ACC112 (cell line): ENCODE measurements at regions not wholly inside any gene's neighbourhood (a gene's known extent, or its start where the extent isn't known, plus 50 kb on each side); places are given as distances from the start of the nearest gene placed in this dataset.
"Not testable (repeated sequence)": the region's sequence is repeated elsewhere in the genome, so short reads cannot be mapped to it uniquely, and the experiment has no call there.

ENCODE experiments used
- H2AFZ ChIP-seq: fragments of 200-600 bp; sonication (generic); one replicate; pipeline ENCODE4 v1.6.0; 2017; ENCODE audit warnings: antibody characterized with exemption, low read length; ENCODE audit not compliant: unreplicated experiment
- H3K27ac ChIP-seq: fragments of 200-600 bp; sonication (generic); 2 replicates; pipeline ENCODE4 v1.5.1; 2014; ENCODE audit warnings: low read depth, mild to moderate bottlenecking, antibody characterized with exemption, low read length, moderate library complexity
- H3K27me3 ChIP-seq: fragments of 200-600 bp; sonication (generic); 2 replicates; pipeline ENCODE4 v1.6.1; 2014; ENCODE audit warnings: mild to moderate bottlenecking, antibody characterized with exemption, low read length, moderate library complexity, mixed read lengths; ENCODE audit not compliant: insufficient read depth
- H3K36me3 ChIP-seq: fragments of 200-600 bp; sonication (generic); 2 replicates; pipeline ENCODE4 v1.6.1; 2016; ENCODE audit warnings: mild to moderate bottlenecking, antibody characterized with exemption, low read length, moderate library complexity, mixed read lengths; ENCODE audit not compliant: insufficient read depth
- H3K4me1 ChIP-seq: fragments of 200-600 bp; sonication (generic); one replicate; pipeline ENCODE4 v1.6.1; 2016; ENCODE audit warnings: low read length, mixed read lengths; ENCODE audit not compliant: insufficient read depth, unreplicated experiment, control insufficient read depth
- H3K4me3 ChIP-seq: fragments of 200-600 bp; sonication (generic); 2 replicates; pipeline ENCODE4 v1.5.1; 2014; ENCODE audit warnings: mild to moderate bottlenecking, low read depth, low read length
- H3K79me2 ChIP-seq: fragments of 200-600 bp; sonication (generic); one replicate; pipeline ENCODE4 v1.6.0; 2016; ENCODE audit warnings: low read length; ENCODE audit not compliant: control insufficient read depth, unreplicated experiment, insufficient read depth

GRCh38 chr5:157936776-157937501, 78.0 kb upstream of the CLINT1 start:
- H3K27me3 ChIP-seq, H3K4me1 ChIP-seq, H2AFZ ChIP-seq, H3K79me2 ChIP-seq, H3K36me3 ChIP-seq, H3K4me3 ChIP-seq, H3K27ac ChIP-seq: not testable (repeated sequence)

DNA sequence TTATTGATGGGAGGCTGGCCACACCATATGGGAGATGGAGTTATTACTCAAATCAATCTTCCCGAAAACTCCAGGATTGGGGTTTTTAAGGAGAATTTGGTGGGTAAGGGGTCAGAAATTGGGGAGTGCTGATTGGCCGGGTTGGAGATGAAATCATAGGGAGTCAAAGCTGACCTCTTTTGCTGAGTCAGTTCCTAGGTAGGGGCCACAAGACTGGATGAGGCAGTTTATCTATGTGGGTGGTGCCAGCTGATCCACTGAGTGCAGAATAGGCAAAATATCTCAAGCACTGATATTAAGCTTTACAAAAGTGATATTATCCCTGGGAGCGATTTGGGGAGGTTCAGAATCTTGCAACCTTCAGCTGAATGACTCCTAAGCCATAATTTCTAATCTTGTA, 75.7 kb upstream of the CLINT1 start:
- H3K27me3 ChIP-seq, result no peaks in the 10 kb centered on the region
- H3K27ac ChIP-seq, result no peak overlapping the region
- H3K79me2 ChIP-seq, result no peaks in the 10 kb centered on the region
- H3K36me3 ChIP-seq, result no peaks in the 10 kb centered on the region
- H3K4me3 ChIP-seq, result no peak overlapping the region
- no peak overlapping the region for H2AFZ ChIP-seq
- no peaks in the 10 kb centered on the region for H3K4me1 ChIP-seq

DNA sequence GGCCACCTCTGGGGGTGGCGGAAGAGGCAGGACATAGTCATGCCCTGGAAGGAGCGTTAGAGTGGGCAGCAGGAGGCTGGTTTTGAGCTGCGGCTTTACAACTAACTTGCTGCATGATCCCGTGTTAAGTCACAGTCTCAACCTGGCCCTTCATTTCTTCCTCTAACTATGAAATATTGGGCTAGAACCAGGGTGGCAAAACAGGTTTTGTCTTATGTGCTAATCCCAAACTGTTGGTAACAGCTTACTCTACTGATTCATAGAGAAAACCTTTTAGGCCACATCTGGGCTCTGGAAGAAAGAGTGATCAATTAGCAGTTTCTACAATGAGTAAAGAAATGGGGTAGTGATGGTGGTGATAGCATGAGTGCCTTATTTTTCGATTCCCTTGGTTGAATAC, 74.1 kb upstream of the CLINT1 start:
- Histone ChIP-seq H3K36me3 (no peaks in the 10 kb centered on the region), H2AFZ (no peak overlapping the region)

DNA sequence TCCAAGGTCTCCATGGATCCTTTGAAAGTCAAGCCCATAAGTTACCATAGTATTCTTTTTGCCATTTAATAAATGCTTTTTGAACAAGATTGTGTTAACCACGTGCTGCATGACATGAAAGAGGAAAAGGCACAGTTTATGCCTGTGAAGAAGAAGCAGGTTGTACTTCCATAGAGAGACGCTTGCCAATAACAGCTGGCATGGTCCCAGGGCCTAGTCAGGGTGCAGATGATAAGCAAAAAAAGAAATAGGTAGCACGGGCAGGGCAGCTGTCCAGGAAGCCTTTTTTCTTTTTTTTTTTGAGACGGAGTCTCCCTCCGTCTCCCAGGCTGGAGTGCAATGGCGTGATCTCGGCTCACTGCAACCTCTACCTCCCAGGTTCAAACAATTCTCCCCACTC, 71.8 kb upstream of the CLINT1 start:
- H3K4me3 ChIP-seq, result no peak overlapping the region
- H2AFZ ChIP-seq, result no peak overlapping the region
- H3K27me3 ChIP-seq, result no peaks in the 10 kb centered on the region
- H3K4me1 ChIP-seq, result no peaks in the 10 kb centered on the region
- H3K27ac ChIP-seq, result no peak overlapping the region
- no peaks in the 10 kb centered on the region for H3K79me2 ChIP-seq
- no peaks in the 10 kb centered on the region for H3K36me3 ChIP-seq

More for the DNA sequence above, 74.1 kb upstream of the CLINT1 start:
- Histone ChIP-seq H3K27me3 (no peaks in the 10 kb centered on the region), H3K27ac (no peak overlapping the region), H3K4me1 (no peaks in the 10 kb centered on the region), H3K79me2 (no peaks in the 10 kb centered on the region), H3K4me3 (no peak overlapping the region)

DNA sequence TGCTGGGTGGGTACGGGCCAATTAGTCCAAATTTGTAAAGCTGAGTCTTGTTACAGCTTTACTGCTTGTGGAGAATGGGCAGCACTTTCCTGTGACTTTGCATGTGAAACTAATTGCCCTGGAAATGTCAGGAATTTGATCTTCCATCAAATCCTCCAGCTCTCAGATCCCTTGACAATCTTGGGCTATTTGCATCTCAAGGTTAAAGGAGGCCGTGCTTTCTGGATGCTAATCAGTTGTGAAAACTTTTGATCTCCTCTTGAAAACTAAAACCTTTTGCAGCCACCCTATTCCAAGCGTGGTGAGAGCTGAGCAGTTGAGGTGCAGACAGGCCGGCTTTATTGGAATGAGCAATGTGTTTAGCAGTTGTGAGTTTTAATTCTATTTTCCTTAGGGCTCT, 68.0 kb upstream of the CLINT1 start:
- H3K27ac ChIP-seq, result no peak overlapping the region

GRCh38 chr5:157925786-157926671, 67.1 kb upstream of the CLINT1 start:
- peaks cover 3% of the 10 kb centered on the region for H3K4me1 ChIP-seq
- H3K27ac ChIP-seq, result no peak overlapping the region
- no peaks in the 10 kb centered on the region for H3K27me3 ChIP-seq
- H3K79me2 ChIP-seq, result no peaks in the 10 kb centered on the region
- H3K36me3 ChIP-seq, result no peaks in the 10 kb centered on the region
- H2AFZ ChIP-seq, result no peak overlapping the region
- H3K4me3 ChIP-seq, result no peak overlapping the region

More for the DNA sequence above, 68.0 kb upstream of the CLINT1 start:
- Histone ChIP-seq H3K4me3 (no peak overlapping the region), H3K4me1 (peaks cover 3% of the 10 kb centered on the region), H3K36me3 (no peaks in the 10 kb centered on the region), H3K79me2 (no peaks in the 10 kb centered on the region), H2AFZ (no peak overlapping the region), H3K27me3 (no peaks in the 10 kb centered on the region)

DNA sequence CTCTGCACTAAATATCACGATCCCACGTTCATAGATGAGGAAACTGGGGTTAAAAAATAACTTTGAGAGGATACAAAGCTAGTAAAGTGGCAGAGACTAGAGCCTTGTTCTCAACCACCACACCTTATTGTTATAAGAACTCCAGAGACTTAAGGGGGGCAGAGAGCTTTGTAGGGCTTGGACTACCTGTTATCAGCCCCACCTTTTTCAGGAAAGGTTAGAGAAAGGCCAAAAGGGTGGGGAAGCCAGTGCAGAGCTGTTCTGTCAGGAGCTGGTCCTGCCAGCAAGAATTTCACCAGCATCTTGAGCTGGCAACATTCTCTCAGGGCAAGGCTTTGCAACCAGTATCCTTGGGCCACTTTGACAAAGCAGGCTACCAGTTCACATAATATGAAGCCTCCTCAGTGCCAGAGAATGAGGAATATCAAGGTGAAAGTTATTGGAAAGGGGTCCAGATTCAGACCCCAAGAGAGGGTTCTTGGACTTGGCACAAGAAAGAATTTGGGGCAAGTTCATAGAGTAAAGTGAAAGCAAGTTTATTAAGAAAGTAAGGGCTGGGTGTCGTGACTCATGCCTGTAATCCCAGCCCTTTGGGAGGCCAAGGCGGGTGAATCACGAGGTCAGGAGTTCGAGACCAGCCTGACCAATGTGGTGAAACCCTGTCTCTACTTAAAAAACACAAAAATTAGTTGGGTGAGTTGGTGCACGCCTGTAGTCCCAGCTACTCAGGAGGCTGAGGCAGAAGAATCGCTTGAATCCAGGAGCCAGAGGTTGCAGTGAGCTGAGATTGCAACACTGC, 66.2 kb upstream of the CLINT1 start:
- Histone ChIP-seq H3K79me2 (no peaks in the 10 kb centered on the region), H3K36me3 (no peaks in the 10 kb centered on the region), H3K27ac (no peak overlapping the region), H2AFZ (no peak overlapping the region), H3K4me1 (peaks cover 3% of the 10 kb centered on the region), H3K27me3 (no peaks in the 10 kb centered on the region), H3K4me3 (no peak overlapping the region)

DNA sequence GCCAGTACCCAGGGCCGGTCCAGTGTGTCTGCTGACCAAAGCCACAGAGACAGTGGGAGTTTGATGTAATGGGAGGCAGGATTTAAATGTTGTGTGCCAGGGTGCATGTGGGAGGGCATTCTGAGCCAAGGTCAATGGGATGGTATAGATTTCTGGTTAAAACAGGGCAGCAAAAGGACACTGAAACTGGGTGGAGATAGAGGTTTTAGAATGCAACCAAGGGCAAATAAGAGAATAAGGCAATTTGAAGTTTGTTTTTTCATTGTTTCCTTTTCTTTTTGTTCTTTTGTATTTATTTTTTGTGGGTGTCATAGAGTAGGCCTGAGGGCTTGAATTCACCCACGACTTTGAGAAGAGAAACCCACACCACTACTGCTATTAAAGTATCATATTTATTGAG, 65.5 kb upstream of the CLINT1 start:
- no peaks in the 10 kb centered on the region for H3K36me3 ChIP-seq
- H2AFZ ChIP-seq, result no peak overlapping the region
- no peaks in the 10 kb centered on the region for H3K79me2 ChIP-seq
- no peak overlapping the region for H3K27ac ChIP-seq
- no peak overlapping the region for H3K4me3 ChIP-seq
- H3K27me3 ChIP-seq, result no peaks in the 10 kb centered on the region
- H3K4me1 ChIP-seq, result peaks cover 3% of the 10 kb centered on the region

DNA sequence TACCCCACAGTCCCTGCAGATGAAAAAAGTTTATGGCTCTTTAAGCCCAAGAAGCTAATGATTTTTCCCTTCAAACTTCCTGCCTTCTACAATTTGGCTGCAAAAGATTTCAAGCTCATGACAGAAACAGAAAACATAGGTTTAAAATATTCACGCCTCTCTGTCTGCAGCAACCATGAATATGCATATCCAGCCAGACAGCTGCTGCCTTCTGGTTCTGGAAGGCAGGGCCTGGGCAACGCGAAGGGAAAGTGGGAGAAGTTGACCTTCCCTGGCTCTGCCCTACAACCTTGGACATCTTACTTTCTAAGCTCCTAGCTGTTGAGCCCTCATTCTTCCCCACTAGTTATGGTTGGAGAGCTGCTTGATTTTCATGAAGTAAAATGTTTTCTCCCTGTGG, 64.8 kb upstream of the CLINT1 start:
- Histone ChIP-seq H3K79me2 (no peaks in the 10 kb centered on the region), H2AFZ (no peak overlapping the region), H3K27ac (no peak overlapping the region), H3K27me3 (no peaks in the 10 kb centered on the region), H3K4me1 (peaks cover 5% of the 10 kb centered on the region), H3K4me3 (no peak overlapping the region), H3K36me3 (no peaks in the 10 kb centered on the region)

- Histone ChIP-seq H3K36me3 (no peaks in the 10 kb centered on the region), H3K27me3 (no peaks in the 10 kb centered on the region), H2AFZ (no peak overlapping the region), H3K4me3 (no peak overlapping the region), H3K79me2 (no peaks in the 10 kb centered on the region), H3K4me1 (peaks cover 19% of the 10 kb centered on the region), H3K27ac (no peak overlapping the region)
Observed at GRCh38 chr5:157922026-157922425, 63.1 kb upstream of the CLINT1 start.
